Activated naive CD8-positive, alpha-beta T cell treated with anti-CD3 and anti-CD28 coated beads, Interleukin-2, amount 50 U/mL, for 24 hours (primary cell): ENCODE measurements at regions not wholly inside any gene's neighbourhood (a gene's known extent, or its start where the extent isn't known, plus 50 kb on each side); places are given as distances from the start of the nearest gene placed in this dataset.

Experiments
- ATAC-seq: fragments of 150-1000 bp; cut with Tn5 transposase; one replicate; pipeline ENCODE4 v1.10.0; 2021
- DNase-seq: peaks from one replicate; pipeline ENCODE4 v3.0.0; 2021
- H3K27ac Mint-ChIP-seq: one replicate; pipeline ENCODE4 v1.8.0; 2021; ENCODE audit warnings: mild to moderate bottlenecking, mixed read lengths
- H3K27me3 Mint-ChIP-seq: one replicate; pipeline ENCODE4 v1.8.0; 2021; ENCODE audit warnings: mixed read lengths
- H3K36me3 Mint-ChIP-seq: one replicate; pipeline ENCODE4 v1.8.0; 2021; ENCODE audit warnings: low read depth, mixed read lengths
- H3K4me1 Mint-ChIP-seq: one replicate; pipeline ENCODE4 v1.8.0; 2021; ENCODE audit warnings: mixed read lengths
- H3K4me3 Mint-ChIP-seq: one replicate; pipeline ENCODE4 v1.8.0; 2021; ENCODE audit warnings: mild to moderate bottlenecking, moderate library complexity, mixed read lengths
- H3K9me3 Mint-ChIP-seq: one replicate; pipeline ENCODE4 v1.8.0; 2021; ENCODE audit warnings: mixed read lengths

GRCh38 chr4:127414951-127415606, 217.7 kb upstream of the INTU start:
- Mint-ChIP-seq H3K36me3 (no peaks in the 10 kb centered on the region), H3K27me3 (no peaks in the 10 kb centered on the region), H3K27ac (no peak overlapping the region), H3K4me1 (no peaks in the 10 kb centered on the region), H3K9me3 (no peaks in the 10 kb centered on the region), H3K4me3 (no peak overlapping the region)
- DNase-seq (no peak), ATAC-seq (no peak)

GRCh38 chr4:127416115-127416514, 216.6 kb upstream of the INTU start:
- H3K9me3 Mint-ChIP-seq = no peaks in the 10 kb centered on the region
- H3K4me3 Mint-ChIP-seq = no peak overlapping the region
- H3K4me1 Mint-ChIP-seq = no peaks in the 10 kb centered on the region
- no peak overlapping the region for H3K27ac Mint-ChIP-seq
- DNase-seq (no peak), ATAC-seq (no peak)
- no peaks in the 10 kb centered on the region for H3K27me3 Mint-ChIP-seq
- no peaks in the 10 kb centered on the region for H3K36me3 Mint-ChIP-seq

GRCh38 chr4:127417885-127418535, 214.7 kb upstream of the INTU start:
- DNase-seq = no peak
- no peak overlapping the region for H3K27ac Mint-ChIP-seq
- H3K27me3 Mint-ChIP-seq = no peaks in the 10 kb centered on the region
- H3K4me1 Mint-ChIP-seq = no peaks in the 10 kb centered on the region
- H3K4me3 Mint-ChIP-seq = no peak overlapping the region
- no peaks in the 10 kb centered on the region for H3K9me3 Mint-ChIP-seq
- no peaks in the 10 kb centered on the region for H3K36me3 Mint-ChIP-seq
- ATAC-seq = no peak

- Mint-ChIP-seq H3K9me3 (no peaks in the 10 kb centered on the region), H3K27ac (no peak overlapping the region), H3K36me3 (no peaks in the 10 kb centered on the region), H3K4me3 (no peak overlapping the region), H3K27me3 (no peaks in the 10 kb centered on the region), H3K4me1 (no peaks in the 10 kb centered on the region)
- no peak for ATAC-seq
- DNase-seq = no peak
These were observed 213.3 kb upstream of the INTU start for GRCh38 chr4:127419431-127419830.

- H3K4me1 Mint-ChIP-seq = no peaks in the 10 kb centered on the region
- no peak for DNase-seq
- H3K27ac Mint-ChIP-seq = no peak overlapping the region
- no peaks in the 10 kb centered on the region for H3K9me3 Mint-ChIP-seq
- H3K4me3 Mint-ChIP-seq = no peak overlapping the region
- no peak for ATAC-seq
- H3K27me3 Mint-ChIP-seq = no peaks in the 10 kb centered on the region
- H3K36me3 Mint-ChIP-seq = no peaks in the 10 kb centered on the region
These were observed 211.3 kb upstream of the INTU start for GRCh38 chr4:127421437-127421836.

- Mint-ChIP-seq H3K27me3 (no peaks in the 10 kb centered on the region), H3K4me1 (no peaks in the 10 kb centered on the region), H3K27ac (no peak overlapping the region), H3K36me3 (no peaks in the 10 kb centered on the region), H3K4me3 (no peak overlapping the region), H3K9me3 (peaks cover 8% of the 10 kb centered on the region)
- no peak for DNase-seq
- no peak for ATAC-seq
These were observed 207.4 kb upstream of the INTU start for GRCh38 chr4:127425202-127425845.

- Mint-ChIP-seq H3K36me3 (no peaks in the 10 kb centered on the region), H3K27ac (no peak overlapping the region), H3K4me1 (no peaks in the 10 kb centered on the region), H3K27me3 (no peaks in the 10 kb centered on the region), H3K4me3 (no peak overlapping the region), H3K9me3 (peaks cover 8% of the 10 kb centered on the region)
- ATAC-seq (no peak), DNase-seq (no peak)
These were observed 206.9 kb upstream of the INTU start for GRCh38 chr4:127425851-127426250.

GRCh38 chr4:127441571-127441970, 191.2 kb upstream of the INTU start:
- Mint-ChIP-seq H3K9me3 (peaks cover 4% of the 10 kb centered on the region), H3K4me1 (no peaks in the 10 kb centered on the region), H3K27ac (no peak overlapping the region), H3K27me3 (no peaks in the 10 kb centered on the region), H3K4me3 (no peak overlapping the region), H3K36me3 (no peaks in the 10 kb centered on the region)
- no peak for DNase-seq
- no peak for ATAC-seq

- Mint-ChIP-seq H3K9me3 (no peaks in the 10 kb centered on the region), H3K4me3 (no peak overlapping the region), H3K4me1 (no peaks in the 10 kb centered on the region), H3K27ac (no peak overlapping the region), H3K36me3 (no peaks in the 10 kb centered on the region), H3K27me3 (no peaks in the 10 kb centered on the region)
- no peak for DNase-seq
- no peak for ATAC-seq
These were observed 187.3 kb upstream of the INTU start for GRCh38 chr4:127445471-127445870.

- DNase-seq (no peak), ATAC-seq (no peak)
- Mint-ChIP-seq H3K27ac (no peak overlapping the region), H3K9me3 (no peaks in the 10 kb centered on the region), H3K4me3 (no peak overlapping the region), H3K4me1 (no peaks in the 10 kb centered on the region), H3K36me3 (no peaks in the 10 kb centered on the region), H3K27me3 (no peaks in the 10 kb centered on the region)
These were observed 186.3 kb upstream of the INTU start for GRCh38 chr4:127446427-127446885.

- no peak for DNase-seq
- no peak for ATAC-seq
- H3K27me3 Mint-ChIP-seq = no peaks in the 10 kb centered on the region
- H3K36me3 Mint-ChIP-seq = no peaks in the 10 kb centered on the region
- H3K4me1 Mint-ChIP-seq = no peaks in the 10 kb centered on the region
- H3K4me3 Mint-ChIP-seq = no peak overlapping the region
- H3K27ac Mint-ChIP-seq = no peak overlapping the region
- H3K9me3 Mint-ChIP-seq = no peaks in the 10 kb centered on the region
These were observed 183.8 kb upstream of the INTU start for GRCh38 chr4:127448986-127449385.

GRCh38 chr4:127449449-127449848, 183.3 kb upstream of the INTU start:
- no peak for ATAC-seq
- no peak for DNase-seq
- Mint-ChIP-seq H3K4me1 (no peaks in the 10 kb centered on the region), H3K4me3 (no peak overlapping the region), H3K9me3 (no peaks in the 10 kb centered on the region), H3K36me3 (no peaks in the 10 kb centered on the region), H3K27me3 (no peaks in the 10 kb centered on the region), H3K27ac (no peak overlapping the region)

GRCh38 chr4:127450276-127450675, 182.5 kb upstream of the INTU start:
- H3K9me3 Mint-ChIP-seq = no peaks in the 10 kb centered on the region
- H3K4me1 Mint-ChIP-seq = no peaks in the 10 kb centered on the region
- no peaks in the 10 kb centered on the region for H3K27me3 Mint-ChIP-seq
- H3K4me3 Mint-ChIP-seq = no peak overlapping the region
- no peak overlapping the region for H3K27ac Mint-ChIP-seq
- DNase-seq (no peak), ATAC-seq (no peak)
- H3K36me3 Mint-ChIP-seq = no peaks in the 10 kb centered on the region

GRCh38 chr4:127463883-127464282, 168.9 kb upstream of the INTU start:
- DNase-seq (no peak), ATAC-seq (no peak)
- H3K4me1 Mint-ChIP-seq = no peaks in the 10 kb centered on the region
- H3K4me3 Mint-ChIP-seq = no peak overlapping the region
- no peaks in the 10 kb centered on the region for H3K36me3 Mint-ChIP-seq
- H3K27ac Mint-ChIP-seq = no peak overlapping the region
- no peaks in the 10 kb centered on the region for H3K27me3 Mint-ChIP-seq
- H3K9me3 Mint-ChIP-seq = peaks cover 4% of the 10 kb centered on the region

GRCh38 chr4:127469542-127469941, 163.2 kb upstream of the INTU start:
- Mint-ChIP-seq H3K36me3 (no peaks in the 10 kb centered on the region), H3K27me3 (no peaks in the 10 kb centered on the region), H3K27ac (no peak overlapping the region), H3K9me3 (peaks cover 13% of the 10 kb centered on the region), H3K4me1 (no peaks in the 10 kb centered on the region), H3K4me3 (no peak overlapping the region)
- ATAC-seq (no peak), DNase-seq (no peak)
